GM12865 (cell line): ENCODE measurements at regions not wholly inside any gene's neighbourhood (a gene's known extent, or its start where the extent isn't known, plus 50 kb on each side); places are given as distances from the start of the nearest gene placed in this dataset.
"Not testable (repeated sequence)": the region's sequence is repeated elsewhere in the genome, so short reads cannot be mapped to it uniquely, and the experiment has no call there.

Source experiments
- DNase-seq: peaks from one replicate; pipeline ENCODE4 v3.0.0; 2010; ENCODE audit warnings: low read depth
- H3K4me3 ChIP-seq: 2 replicates; pipeline ENCODE4 v1.5.1; 2011; ENCODE audit warnings: mild to moderate bottlenecking, low read depth, low read length, control low read depth
- TF ChIP-seq, protein P1 (sequence below): IDR thresholded peaks from 2 replicates; pipeline ENCODE4 v1.5.1; 2011; ENCODE audit warnings: low read length, control low read depth, low read depth, inconsistent platforms; ENCODE audit not compliant: insufficient read depth; ENCODE audit errors: missing control alignments

DNA sequence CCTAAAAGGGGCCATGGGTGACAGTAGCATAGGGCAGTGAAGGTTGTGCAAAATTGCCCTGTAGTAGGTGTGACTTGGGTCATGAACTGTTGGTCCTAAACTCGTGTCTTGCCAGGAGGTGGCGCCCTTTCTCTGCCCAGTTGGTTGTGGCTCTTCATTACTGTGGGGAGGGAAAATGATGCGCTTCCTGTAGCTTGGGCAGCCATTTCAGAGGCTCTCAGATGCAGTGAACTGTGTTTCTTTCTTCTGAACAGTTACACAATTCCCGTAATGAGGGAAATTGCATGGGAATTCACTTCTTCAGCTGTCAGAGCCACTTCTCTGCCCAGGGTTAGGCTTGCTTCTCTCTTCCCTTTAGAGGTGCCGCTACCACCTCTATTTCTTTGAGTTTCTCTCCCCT, 148.1 kb upstream of the NRXN3 start:
- H3K4me3 ChIP-seq: no peak overlapping the region
- peak; percentile 82 for DNase-seq
- TF ChIP-seq, protein P1, sequence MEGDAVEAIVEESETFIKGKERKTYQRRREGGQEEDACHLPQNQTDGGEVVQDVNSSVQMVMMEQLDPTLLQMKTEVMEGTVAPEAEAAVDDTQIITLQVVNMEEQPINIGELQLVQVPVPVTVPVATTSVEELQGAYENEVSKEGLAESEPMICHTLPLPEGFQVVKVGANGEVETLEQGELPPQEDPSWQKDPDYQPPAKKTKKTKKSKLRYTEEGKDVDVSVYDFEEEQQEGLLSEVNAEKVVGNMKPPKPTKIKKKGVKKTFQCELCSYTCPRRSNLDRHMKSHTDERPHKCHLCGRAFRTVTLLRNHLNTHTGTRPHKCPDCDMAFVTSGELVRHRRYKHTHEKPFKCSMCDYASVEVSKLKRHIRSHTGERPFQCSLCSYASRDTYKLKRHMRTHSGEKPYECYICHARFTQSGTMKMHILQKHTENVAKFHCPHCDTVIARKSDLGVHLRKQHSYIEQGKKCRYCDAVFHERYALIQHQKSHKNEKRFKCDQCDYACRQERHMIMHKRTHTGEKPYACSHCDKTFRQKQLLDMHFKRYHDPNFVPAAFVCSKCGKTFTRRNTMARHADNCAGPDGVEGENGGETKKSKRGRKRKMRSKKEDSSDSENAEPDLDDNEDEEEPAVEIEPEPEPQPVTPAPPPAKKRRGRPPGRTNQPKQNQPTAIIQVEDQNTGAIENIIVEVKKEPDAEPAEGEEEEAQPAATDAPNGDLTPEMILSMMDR: peak; percentile 69

DNA sequence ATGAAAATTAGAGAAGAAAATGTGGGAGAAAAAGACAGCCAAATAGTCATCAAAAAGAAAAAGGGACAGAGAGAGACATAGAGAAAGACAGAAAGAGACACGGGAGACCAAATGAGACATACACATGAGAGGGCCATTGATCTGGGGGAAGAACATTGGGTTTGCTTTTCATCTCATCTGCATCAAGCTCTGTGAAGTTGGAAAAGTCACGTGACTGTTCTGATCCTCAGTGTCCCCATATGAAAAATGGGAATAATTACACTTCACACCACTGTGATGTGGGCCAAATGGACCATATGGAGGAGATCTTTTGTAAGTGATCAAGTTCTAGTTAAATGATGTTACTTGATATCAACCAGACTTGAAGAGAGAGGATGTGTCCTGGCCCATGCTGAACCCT, 147.1 kb upstream of the NRXN3 start:
- TF ChIP-seq, protein P1: no peak
- no peak for DNase-seq
- no peak overlapping the region for H3K4me3 ChIP-seq

DNA sequence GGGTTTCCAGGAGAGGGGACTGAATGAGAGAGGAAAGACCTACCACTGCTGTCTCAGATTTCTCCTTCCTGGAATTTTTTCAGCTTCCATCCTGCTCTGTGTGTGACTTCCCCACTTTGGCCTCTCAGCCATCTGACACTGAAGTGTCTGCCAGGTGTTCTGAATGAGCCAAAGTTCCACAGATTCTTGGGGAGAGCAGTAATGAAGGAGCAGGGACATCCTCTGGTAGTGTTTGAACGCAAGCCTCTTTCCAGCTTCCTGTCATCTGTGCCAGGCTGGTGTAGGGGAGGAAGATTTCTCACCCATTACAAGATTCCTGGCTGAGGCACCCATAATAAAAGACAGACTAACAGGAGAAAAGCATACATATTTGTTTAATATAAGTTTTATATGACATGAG, 141.7 kb upstream of the NRXN3 start:
- no peak overlapping the region for H3K4me3 ChIP-seq
- TF ChIP-seq, protein P1: no peak
- no peak for DNase-seq

DNA sequence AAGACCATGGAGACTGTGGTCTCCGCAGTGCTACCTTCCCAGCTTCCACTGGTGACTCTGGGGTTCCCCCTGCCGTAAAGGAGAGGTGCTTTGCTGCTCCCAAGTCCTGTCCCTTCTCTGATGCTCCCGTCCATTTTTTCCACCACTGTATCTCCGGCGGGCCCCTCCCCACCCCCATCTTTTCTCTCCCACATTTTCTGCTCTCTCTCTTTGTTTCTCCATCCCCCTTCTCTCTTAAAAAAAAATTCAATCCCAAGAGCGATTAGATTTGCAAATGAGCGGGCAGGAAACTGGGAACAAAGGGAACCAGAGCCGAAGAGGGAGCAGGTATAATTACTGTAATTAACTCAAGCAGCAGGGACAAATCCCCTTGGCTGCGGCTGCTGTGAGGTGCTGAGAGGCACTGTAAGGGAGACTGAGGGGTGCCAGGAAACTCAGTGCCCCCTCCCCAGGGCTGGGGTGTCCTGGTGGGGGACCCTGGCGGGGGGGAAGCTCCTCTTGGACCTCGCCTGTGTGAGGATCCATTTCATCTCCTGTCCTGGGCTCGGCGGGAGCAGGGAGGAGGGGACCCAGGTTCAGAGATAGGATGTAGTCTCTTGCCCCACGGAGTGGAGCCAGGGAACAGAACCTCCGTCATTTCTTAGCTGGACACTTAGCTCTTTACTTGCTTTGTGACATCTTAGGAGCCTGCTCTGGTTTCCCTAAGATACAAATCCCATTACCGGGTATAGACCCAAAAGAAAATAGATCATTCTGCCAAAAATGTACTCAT, 140.4 kb upstream of the NRXN3 start:
- TF ChIP-seq, protein P1: no peak
- no peak for DNase-seq
- H3K4me3 ChIP-seq: no peak overlapping the region

DNA sequence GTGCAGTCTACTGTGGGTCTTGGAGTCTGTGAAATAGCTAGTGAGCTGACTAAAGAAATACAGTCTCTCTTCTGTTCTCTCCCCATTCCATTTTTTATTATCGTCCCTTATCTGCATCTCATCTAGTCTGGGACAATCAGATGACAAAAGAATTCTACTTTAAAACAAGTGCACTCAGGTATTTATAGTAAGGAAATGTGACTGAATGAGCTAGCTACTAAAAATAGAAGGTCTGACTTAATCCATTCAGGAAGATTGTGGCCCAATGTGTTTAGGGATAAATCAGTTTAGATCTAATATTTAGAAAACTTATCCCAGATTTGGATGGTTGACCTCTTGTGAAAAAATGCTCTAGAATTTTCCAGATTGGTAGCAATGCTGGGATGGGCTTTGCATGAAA, 126.8 kb upstream of the NRXN3 start:
- TF ChIP-seq, protein P1: no peak

DNA sequence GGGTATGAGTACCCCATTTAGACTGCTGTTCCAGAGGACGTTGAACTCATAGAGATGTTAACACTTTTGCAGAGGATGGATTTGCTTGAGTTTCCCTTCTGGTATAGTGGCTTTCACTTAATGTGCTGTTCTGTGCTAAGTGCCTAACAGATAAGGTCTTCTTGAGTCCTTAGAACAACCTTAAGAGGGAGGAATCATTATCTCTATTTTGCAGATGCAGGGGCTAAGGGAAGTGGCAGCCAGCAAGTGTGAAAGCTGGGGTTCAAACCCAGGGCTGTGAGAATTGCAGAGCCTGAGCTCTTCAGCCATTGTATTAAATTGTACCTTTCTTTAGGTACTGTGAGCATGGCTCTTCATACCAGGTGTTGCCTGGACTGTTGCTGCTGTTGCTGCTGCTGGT, 122.1 kb upstream of the NRXN3 start:
- H3K4me3 ChIP-seq: no peak overlapping the region
- TF ChIP-seq, protein P1: no peak
- no peak for DNase-seq

More for the DNA sequence above, 126.8 kb upstream of the NRXN3 start:
- no peak overlapping the region for H3K4me3 ChIP-seq
- no peak for DNase-seq

DNA sequence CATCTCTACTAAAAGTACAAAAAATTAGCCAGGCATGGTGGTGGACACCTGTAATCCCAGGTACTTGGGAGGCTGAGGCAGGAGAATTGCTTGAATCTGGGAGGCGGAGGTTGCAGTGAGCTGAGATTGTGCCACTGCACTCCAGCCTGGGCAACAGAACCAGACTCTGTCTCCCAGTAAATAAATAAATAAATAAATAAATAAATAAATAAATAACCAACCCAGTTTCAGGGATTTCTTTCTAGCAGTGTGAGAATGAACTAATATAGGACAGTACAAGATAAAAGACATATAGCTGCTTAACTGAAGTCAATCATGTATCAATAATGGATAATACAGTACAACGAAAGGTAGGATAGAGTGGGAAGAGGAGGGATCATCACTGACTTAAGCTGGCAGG, 113.3 kb upstream of the NRXN3 start:
- not testable (repeated sequence) for H3K4me3 ChIP-seq, DNase-seq
